HG03558 (cell line): ENCODE measurements at regions not wholly inside any gene's neighbourhood (a gene's known extent, or its start where the extent isn't known, plus 50 kb on each side); places are given as distances from the start of the nearest gene placed in this dataset.

Experiments
- ATAC-seq: cut with Tn5 transposase; IDR thresholded peaks from one replicate; pipeline ENCODE4 v1.9.1; 2021; ENCODE audit warnings: moderate number of reproducible peaks; ENCODE audit not compliant: unreplicated experiment; ENCODE audit errors: extremely low read depth

DNA sequence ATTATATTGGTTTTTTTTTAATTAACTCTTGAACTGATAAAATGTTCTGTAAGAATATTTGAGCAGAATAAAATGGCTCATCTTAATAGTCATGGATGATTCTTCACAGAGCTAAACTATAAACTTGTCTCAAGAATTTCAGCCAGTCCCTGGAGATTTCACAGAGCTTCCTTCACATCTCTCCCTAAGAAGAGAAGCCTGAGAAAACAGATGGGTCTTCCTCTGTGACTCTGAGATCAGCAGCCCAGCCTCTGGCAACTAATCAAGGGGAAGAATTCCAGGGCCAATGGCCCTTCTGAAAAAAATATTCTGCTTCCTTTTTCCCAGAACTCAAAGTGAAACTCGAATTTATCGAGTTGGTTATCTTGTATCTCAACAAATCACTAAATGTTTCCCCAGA is 122.2 kb upstream of the ITGA1 start:
- no peak for ATAC-seq

- no peak for ATAC-seq
Measured at GRCh38 chr5:52668139-52668538, 119.6 kb upstream of the ITGA1 start.

DNA sequence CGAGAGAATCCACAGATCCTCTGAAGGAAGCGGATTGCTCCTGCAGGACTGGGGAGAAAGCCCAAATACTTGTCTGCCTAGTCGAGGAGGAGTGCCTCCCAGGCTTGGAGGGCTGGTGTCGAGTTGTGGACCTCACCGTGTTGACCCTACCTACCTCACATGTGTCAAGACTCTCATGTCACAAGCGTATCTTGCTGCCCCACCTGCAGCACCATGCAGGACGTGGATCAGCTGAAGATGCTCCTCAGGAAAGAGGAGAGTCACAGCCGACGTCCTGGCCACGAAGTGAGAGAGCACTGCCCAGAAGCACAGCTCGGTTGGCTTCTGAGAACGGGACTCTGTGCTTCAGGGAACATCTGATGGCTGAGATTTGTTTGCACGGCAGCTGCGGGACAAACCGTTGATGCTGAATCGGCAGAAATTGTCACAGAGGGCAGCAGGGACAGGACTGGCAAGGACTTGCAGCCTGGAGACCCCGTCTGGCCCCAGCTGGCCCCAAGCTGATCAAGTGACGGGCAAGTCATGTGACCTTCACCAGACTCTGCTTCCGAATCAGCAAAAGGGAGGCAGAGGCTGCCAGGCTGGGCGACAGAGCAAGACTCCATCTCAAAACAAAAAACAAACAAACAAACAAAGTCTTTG is 119.1 kb upstream of the ITGA1 start:
- no peak for ATAC-seq

DNA sequence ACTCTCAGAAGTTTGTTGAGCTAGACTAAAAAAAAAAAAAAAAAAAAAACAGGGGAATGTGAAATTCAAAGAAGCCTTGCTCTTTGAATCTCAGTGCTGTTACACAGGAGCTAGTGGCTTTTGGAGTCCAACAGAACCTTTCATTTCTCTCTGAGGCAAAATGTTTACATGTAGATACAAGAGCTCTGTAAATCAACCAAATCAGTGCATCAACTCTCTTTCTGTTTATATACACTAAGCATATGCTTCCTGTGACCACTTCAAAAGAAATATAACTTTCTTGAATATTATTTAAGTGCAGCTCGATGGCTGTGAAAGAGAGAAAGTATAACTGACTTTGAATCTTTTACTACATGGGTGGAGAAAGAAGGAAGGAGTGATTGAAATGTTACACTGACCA is 115.3 kb upstream of the ITGA1 start:
- no peak for ATAC-seq

DNA sequence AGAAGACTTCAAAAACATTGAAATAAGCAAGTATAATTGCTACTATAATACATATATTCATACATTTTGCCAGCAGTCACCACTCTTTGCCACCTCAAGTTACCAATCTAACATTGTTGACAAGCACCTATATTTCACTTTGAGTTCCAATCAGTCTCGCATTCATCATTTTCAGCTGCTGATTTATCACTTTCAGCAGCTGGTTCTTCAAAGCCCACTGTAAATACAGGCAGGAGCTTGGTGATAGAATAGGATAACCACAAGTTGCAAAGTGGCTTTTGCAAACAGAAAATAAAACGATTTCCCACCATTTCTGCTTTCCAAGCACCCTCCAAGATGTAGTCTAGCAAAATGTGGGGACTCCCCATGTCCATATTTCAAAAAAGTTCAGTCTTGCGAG is 114.2 kb upstream of the ITGA1 start:
- ATAC-seq: no peak

- ATAC-seq: no peak
Measured at GRCh38 chr5:52674815-52675545, 112.7 kb upstream of the ITGA1 start.

DNA sequence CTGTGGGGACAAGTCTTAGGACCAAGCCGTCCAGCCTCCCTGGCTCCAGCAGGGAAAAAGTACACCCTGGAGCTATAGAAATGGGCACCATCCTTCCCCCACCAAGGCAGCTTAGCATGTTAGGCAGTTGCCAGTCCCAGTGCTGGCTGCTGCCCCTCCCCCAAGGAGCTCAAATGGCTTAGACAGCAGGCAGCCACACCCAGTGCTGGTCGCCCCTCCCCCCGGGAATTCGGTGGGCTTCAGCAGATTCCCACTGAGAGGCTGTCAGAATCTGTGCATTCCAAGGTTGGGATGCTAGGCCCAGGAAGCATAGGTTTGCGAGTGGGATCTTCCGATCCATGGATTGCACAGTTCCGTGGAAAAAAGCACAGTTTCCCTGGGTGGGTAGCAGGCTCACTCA is 105.2 kb upstream of the ITGA1 start:
- no peak for ATAC-seq

DNA sequence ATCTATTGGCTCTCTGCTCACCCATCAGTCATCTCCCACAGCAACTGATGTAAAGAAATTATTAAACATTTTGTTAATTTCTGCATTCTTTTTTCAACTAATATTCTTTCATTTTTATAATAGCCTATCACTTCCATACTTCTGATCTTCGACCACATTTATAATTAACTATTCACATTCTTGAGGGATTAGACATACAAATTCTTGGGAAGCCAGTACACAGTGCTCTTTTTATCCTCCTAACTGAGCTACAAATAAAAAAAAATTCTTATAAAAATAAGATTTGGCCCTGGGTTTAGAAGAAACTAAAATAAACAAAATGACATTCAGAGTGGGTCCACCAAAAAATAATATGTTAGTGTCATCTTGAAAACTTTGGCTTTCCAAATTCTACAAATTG is 103.7 kb upstream of the ITGA1 start:
- ATAC-seq: no peak

DNA sequence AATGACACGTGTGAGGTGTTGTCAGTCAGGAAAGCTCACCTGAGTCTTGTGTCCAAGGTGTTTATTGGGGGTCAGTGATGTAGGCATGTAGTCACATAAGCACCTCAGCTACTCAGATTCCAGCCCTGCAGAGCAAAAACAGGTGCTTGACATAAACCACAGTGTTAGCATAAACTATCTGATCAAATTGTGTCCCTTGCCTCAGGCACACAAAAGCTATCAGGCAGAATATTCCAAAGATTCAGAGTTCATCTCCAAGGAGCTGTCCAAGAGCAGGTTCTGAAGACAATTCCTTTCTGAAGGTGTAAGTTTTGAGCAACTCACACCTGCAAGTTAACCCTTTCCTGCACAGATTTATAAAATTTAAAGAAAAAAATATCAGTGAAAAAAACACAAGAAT is 102.2 kb upstream of the ITGA1 start:
- ATAC-seq: no peak

GRCh38 chr5:52685971-52686370 is 101.7 kb upstream of the ITGA1 start:
- no peak for ATAC-seq

GRCh38 chr5:52690236-52690768 is 97.4 kb upstream of the ITGA1 start:
- ATAC-seq: no peak

GRCh38 chr5:52692039-52692438 is 95.7 kb upstream of the ITGA1 start:
- no peak for ATAC-seq

DNA sequence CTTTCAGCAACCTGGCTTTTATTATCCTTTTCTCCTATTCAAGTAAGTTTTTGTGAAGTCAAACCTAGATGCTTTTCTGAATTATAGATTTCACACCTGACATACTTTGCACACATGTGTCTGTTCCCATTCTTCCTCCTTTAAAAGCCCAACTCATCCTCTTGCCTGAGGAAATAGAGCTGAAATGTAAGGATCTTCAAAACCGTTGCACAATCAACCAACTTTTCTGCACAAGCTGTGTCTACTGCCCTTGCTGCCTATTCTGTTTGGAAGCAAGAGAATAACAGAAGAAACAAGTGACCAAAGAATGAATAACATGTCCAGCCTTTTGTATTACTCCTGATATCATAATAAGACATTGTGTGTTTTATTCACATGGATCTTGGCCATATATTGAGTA is 95.1 kb upstream of the ITGA1 start:
- no peak for ATAC-seq

DNA sequence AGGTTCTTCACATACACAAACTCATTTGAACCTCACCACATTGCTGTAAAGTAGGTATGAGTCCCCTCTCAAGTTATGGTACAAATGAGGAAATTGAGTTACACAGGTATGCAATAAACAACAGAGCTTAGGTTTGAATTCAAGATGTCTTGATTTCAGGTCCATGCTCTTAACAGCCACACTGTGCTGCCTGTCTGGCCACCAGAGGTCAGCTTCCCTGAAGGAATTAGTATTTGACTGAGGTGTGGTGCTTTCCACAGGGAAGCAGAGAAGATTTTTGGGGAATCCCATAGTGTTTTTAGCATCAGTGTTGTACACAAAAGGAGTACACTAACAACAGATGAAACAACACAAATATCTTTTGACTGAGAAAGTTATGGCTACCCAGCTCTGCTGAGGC is 94.4 kb upstream of the ITGA1 start:
- peak; percentile 60 for ATAC-seq

- ATAC-seq: no peak
Measured at GRCh38 chr5:52693836-52694235, 93.9 kb upstream of the ITGA1 start.

GRCh38 chr5:52694648-52695047 is 93.1 kb upstream of the ITGA1 start:
- no peak for ATAC-seq

DNA sequence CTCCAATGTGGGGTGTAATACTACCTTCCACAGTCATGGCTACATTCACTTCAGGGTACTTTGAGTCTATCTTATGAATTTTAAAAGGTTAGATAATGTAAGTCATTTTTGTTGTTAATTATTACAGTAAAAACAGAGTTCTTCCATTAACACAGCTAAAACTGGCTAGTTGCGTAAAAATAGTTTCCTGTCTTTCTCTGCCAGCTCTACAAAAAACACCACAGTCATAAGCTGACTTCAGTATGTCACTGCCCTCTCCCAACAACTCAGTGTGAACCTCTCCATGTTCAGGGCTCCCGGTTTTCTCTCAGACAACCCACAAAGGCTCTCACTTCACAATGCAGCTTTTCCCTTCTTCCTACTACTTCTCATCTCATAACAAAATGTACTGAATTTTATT is 84.8 kb upstream of the ITGA1 start:
- no peak for ATAC-seq

DNA sequence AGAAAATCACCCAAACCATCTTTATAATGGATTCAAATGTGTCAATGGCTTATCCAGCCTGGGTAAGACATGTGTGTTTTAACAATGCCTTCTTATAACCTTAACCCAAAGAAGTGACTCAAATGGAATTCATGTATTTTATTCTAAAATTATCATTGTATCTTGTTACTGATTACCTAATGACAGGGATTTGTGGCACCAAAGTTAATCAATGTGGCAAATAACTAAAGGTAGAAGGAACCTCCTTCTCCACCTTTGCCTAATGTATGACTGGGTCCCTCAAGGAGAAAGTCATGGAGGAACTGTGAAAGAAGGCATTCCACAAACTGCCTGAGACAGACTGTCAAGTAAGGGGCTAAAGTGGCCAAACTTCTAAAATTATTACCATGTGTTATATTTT is 84.4 kb upstream of the ITGA1 start:
- no peak for ATAC-seq

DNA sequence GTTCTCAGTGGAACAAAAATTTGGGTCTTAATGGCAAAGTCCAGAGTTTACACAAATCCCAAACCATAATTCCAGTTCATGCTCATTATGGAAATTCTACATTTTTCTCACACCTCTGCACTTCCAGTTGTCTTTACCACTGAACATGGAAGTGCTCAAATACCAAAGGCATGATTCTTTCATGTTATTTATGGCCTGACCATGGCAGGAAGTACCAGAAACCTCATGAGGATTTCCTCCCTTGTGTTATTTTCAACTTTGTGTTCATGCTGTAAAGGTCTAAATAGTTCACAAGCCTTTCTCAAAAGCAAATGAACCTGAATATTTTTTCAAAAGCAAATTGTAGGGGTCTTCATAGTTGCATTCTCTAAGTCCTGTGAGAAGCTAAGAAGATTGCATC is 82.0 kb upstream of the ITGA1 start:
- no peak for ATAC-seq

DNA sequence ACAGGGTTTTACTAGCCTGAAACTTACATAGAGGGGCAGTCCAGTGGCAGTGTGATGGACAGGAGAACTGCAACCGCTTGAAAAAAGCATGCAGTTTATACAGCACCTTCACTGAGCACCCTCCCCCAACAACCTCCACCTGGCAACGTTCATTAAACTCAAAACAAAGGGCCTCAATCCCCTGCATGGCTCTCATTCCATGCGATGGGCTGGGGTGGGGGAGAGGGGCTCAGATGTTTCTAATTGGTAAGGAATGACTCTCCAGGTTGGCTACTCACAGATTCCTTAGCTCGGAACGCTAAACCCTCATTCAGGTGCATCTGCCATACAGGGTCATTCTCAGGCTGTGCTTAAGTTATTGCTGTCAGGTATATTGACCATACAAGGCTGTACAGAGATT is 80.9 kb upstream of the ITGA1 start:
- no peak for ATAC-seq

DNA sequence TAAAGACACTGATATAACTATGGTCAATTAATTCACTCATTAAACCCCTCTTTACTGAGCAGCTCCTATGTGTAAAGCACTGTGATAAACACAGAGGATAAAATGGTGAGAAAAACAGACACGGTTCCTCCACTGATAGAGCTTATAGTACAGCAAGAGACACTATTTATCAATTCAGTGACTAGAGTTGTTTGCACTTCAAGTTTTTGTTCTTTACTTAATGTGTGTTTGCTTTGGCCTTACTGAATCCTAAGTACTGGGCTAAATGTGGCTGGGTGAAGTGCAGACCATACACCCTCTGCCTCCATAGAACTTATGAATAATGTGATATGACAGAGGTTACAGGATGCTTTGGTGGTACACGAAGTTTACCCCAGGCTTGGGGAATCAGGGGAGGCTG is 80.1 kb upstream of the ITGA1 start:
- ATAC-seq: no peak

DNA sequence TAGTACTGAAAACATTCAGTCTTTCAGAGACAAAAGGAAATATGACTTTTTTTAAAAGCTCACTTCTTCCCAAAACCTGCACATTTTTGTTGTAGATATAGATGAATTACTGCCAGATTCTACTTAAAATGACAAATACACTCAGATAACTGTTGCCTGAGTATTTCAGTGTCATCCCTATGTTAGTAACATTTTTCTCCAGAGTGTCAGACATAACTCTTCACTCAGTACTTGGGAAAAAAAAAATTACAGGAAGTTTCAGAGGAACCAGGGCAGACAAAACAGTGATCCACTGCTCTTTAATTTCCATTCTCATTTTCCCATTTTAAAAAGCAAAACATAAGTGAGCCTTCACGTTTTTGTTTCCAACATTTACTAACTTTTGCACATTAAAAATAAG is 79.3 kb upstream of the ITGA1 start:
- no peak for ATAC-seq
